ENCODE measurements at regions not wholly inside any gene's neighbourhood (a gene's known extent, or its start where the extent isn't known, plus 50 kb on each side); places are given as distances from the start of the nearest gene placed in this dataset.
A peak's percentile ranks its signal among the peaks of the same experiment; 100 is the strongest.

DNA sequence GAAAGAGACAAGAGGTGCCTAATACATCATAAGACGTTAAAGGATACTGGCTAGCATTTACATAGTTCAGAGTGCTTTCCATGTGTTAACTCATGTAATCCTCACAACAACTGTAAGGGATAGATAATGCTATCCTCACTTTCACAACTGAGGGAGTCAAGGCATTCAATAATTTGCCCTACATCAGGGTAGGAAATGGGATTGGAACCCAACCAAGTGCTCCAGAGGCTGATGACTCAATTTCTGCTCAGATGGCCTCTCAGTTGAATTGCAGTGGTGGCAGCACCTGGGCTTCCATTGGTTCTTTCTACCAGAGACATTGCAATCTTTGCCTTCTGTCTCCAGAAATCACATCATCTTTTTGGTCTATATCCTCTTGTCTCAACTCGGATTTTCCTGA lies 232.9 kb downstream of the ETS1 start:
- in situ Hi-C loops (cut with MboI; ENCODE audit: low sequenced_read_pairs) (no loop called here), intact Hi-C loops (cut with micrococcal nuclease) (no loop called here), dilution Hi-C loops (cut with HindIII; ENCODE audit: low sequenced_read_pairs, unreplicated experiment) (no loop called here)
- peaks cover 8% of the 10 kb centered on the region for H3K9me1 ChIP-seq (ENCODE audit: insufficient read depth, low read length)
- H3K9ac ChIP-seq (ENCODE audit: low read depth, low read length): no peak overlapping the region
- no peak overlapping the region for H3K4me2 ChIP-seq (ENCODE audit: low read depth, low read length)
- no peak overlapping the region for H3K4me3 ChIP-seq (ENCODE audit: insufficient read depth, low read depth, low read length)
- H2BK20ac ChIP-seq (ENCODE audit: low read depth, low read length): no peak overlapping the region
- H2AFZ ChIP-seq (replicated peaks; ENCODE audit: low read length, poor library complexity): no peak overlapping the region
- H2AK9ac ChIP-seq (replicated peaks; ENCODE audit: low read depth, low read length, poor library complexity): no peak overlapping the region
- H2BK15ac ChIP-seq (ENCODE audit: low read depth, low read length): no peak overlapping the region
- no peak overlapping the region for H3K4ac ChIP-seq (ENCODE audit: low read depth, low read length)
- H4K5ac ChIP-seq (ENCODE audit: low read depth, low read length): no peak overlapping the region
- H3K23ac ChIP-seq (ENCODE audit: low read depth, low read length): no peak overlapping the region
- H3K27me3 ChIP-seq (ENCODE audit: control insufficient read depth, insufficient read depth, low read length): no peaks in the 10 kb centered on the region; the same call in 1 of the 2 replicates
- POLR2A ChIA-PET (ENCODE audit: unreplicated experiment): no interaction called here
- H3K14ac ChIP-seq (replicated peaks; ENCODE audit: low read depth, low read length): no peak overlapping the region
- H4K20me1 ChIP-seq (ENCODE audit: insufficient read depth, low read length): no peaks in the 10 kb centered on the region
- ATAC-seq (ENCODE audit: low read depth) (no peak), DNase-seq (peak; percentile 58)
- no peak overlapping the region for H3K27ac ChIP-seq (ENCODE audit: insufficient read depth, low read length)
- H2BK5ac ChIP-seq (ENCODE audit: low read depth, low read length, poor library complexity, severe bottlenecking): no peak overlapping the region
- CTCF ChIA-PET: no interaction called here
- WGBS, 2 experiments (ENCODE audit: extremely low coverage in 2 of 2, insufficient read length in 1 of 2): no CpG with 5 or more reads among the region's 2 CpGs
- no peak overlapping the region; the same call in 1 of the 2 replicates for H3K18ac ChIP-seq (ENCODE audit: low read depth, low read length)
- no peak overlapping the region for H4K91ac ChIP-seq (ENCODE audit: insufficient read depth, low read depth, low read length)
- H3K79me1 ChIP-seq (ENCODE audit: low read depth in 1 of 2, low read length in 2 of 2): no peaks in the 10 kb centered on the region
- no peak overlapping the region for H4K8ac ChIP-seq (ENCODE audit: low read depth in 2 of 2, low read length in 2 of 2)
- H3K4me1 ChIP-seq (ENCODE audit: control insufficient read depth, insufficient read depth, low read length): peaks cover 9% of the 10 kb centered on the region
- H3K56ac ChIP-seq (ENCODE audit: extremely low read depth, insufficient read depth, low read length): no peak overlapping the region
- no peak overlapping the region for H2AK5ac ChIP-seq (ENCODE audit: low read depth, low read length)
- BruUV-seq (replicated peaks): no TSS peak
- H3K36me3 ChIP-seq (ENCODE audit: control insufficient read depth, insufficient read depth, low read length): no peaks in the 10 kb centered on the region
- no peak overlapping the region for H2BK120ac ChIP-seq (ENCODE audit: low read depth, low read length)
- H3K9me3 ChIP-seq (ENCODE audit: control insufficient read depth, insufficient read depth, low read length): no peaks in the 10 kb centered on the region
- TF ChIP-seq MXI1 (IDR thresholded peaks at IDR 0.05; ENCODE audit: borderline replicate concordance, low read depth, low read length): no peak
- no peak for TF ChIP-seq CEBPB (IDR thresholded peaks at IDR 0.05; ENCODE audit: low read depth, low read length)
- TF ChIP-seq FOS (IDR thresholded peaks at IDR 0.05; ENCODE audit: low read depth, low read length): no peak
- no peak for TF ChIP-seq MAFK (IDR thresholded peaks at IDR 0.05; ENCODE audit: low read depth, low read length)
